HAP-1 (cell line): ENCODE measurements at regions not wholly inside any gene's neighbourhood (a gene's known extent, or its start where the extent isn't known, plus 50 kb on each side); places are given as distances from the start of the nearest gene placed in this dataset.

Source experiments
- DNase-seq, 2 experiments: peaks; one replicate each; pipeline ENCODE4 v3.0.0-alpha.2; 2016 to 2020; ENCODE audit warnings: low spot score in 2 of 2
- H3K27me3 ChIP-seq: fragments of 250-450 bp; sonication (Bioruptor Pico); 2 replicates; pipeline ENCODE4 v1.5.1; 2020; ENCODE audit warnings: low read depth, mild to moderate bottlenecking, moderate library complexity
- H3K36me3 ChIP-seq: fragments of 250-450 bp; sonication (Bioruptor Pico); replicated peaks from 2 replicates; pipeline ENCODE4 v1.5.1; 2020; ENCODE audit warnings: mild to moderate bottlenecking
- H3K4me1 ChIP-seq: fragments of 250-450 bp; sonication (Bioruptor Pico); 2 replicates; pipeline ENCODE4 v1.5.1; 2020; ENCODE audit warnings: mild to moderate bottlenecking
- H3K4me3 ChIP-seq: fragments of 250-450 bp; sonication (Bioruptor Pico); 2 replicates; pipeline ENCODE4 v1.5.1; 2020; ENCODE audit warnings: mild to moderate bottlenecking, moderate library complexity
- H3K9me3 ChIP-seq: fragments of 250-450 bp; sonication (Bioruptor Pico); 2 replicates; pipeline ENCODE4 v1.5.1; 2020; ENCODE audit warnings: mild to moderate bottlenecking, moderate library complexity
- in situ Hi-C: fragments of 300-500 bp; cut with MboI; formaldehyde crosslinking; loops from 3 replicates; pipeline ENCODE4 v1.14.3; 2020; ENCODE audit warnings: low sequenced_read_pairs, inconsistent platforms, mixed read lengths

DNA sequence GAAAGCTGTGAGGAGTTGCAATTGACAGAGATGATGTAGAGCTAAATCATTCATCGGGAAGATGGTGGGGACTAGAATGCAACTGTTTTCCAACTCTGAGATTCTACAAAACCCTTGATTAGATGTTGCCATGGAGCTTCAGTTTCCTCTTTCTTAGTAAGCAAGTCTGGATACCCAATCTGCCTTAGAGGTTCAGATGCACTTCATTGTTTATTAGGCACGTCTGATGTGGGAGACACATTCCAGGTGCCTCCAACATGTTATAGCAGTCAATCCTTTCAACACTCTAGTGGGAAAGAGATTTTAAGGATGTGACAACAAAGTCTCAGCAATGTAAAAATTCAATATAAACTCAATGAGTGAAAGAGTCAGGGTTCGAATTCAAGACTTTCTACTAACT, 291.3 kb upstream of the PHYHIPL start:
- no peaks in the 10 kb centered on the region for H3K9me3 ChIP-seq
- H3K4me1 ChIP-seq: no peaks in the 10 kb centered on the region
- no peak overlapping the region for H3K4me3 ChIP-seq
- no peak for DNase-seq
- in situ Hi-C loops: no loop called here
- H3K27me3 ChIP-seq: no peaks in the 10 kb centered on the region
- H3K36me3 ChIP-seq: no peaks in the 10 kb centered on the region

DNA sequence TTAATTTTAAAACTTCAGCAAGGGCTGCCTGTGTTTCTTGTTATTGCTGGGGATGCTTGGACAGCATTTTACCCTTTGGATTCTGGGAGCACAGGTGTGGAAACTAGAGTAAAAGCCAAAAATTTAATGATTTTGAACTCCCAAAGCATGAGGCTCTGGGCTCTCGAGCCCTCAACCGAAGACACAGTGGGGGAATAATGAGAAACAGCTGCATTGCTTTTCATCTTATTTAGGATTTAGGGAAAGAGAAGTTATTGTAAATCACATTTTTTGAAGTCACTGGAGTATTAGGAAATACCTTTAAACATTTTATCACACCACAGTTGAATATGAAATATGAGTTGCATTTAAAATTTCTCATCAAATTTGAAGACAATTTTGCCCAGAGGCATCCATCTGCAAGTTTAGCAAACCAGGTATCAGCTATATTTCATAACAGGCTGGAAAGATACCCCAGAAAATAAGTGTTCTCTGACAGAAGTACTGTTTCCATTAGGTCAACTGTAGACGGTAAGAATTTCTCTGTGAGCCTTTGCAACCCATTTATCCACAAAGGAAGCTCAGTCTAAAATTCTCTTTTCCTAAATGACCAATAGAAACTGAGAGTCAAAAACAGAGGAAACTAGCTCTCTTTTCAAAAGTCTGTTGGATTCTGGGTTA, 290.6 kb upstream of the PHYHIPL start:
- no peak for DNase-seq
- no peaks in the 10 kb centered on the region for H3K9me3 ChIP-seq
- H3K4me3 ChIP-seq: no peak overlapping the region
- in situ Hi-C loops: no loop called here
- H3K4me1 ChIP-seq: no peaks in the 10 kb centered on the region
- H3K27me3 ChIP-seq: no peaks in the 10 kb centered on the region
- no peaks in the 10 kb centered on the region for H3K36me3 ChIP-seq

GRCh38 chr10:58886406-58886805, 290.0 kb upstream of the PHYHIPL start:
- in situ Hi-C loops: no loop called here
- no peak overlapping the region for H3K4me3 ChIP-seq
- H3K9me3 ChIP-seq: no peaks in the 10 kb centered on the region
- H3K27me3 ChIP-seq: no peaks in the 10 kb centered on the region
- no peaks in the 10 kb centered on the region for H3K4me1 ChIP-seq
- DNase-seq: no peak
- H3K36me3 ChIP-seq: no peaks in the 10 kb centered on the region

- Histone ChIP-seq H3K36me3 (no peaks in the 10 kb centered on the region), H3K9me3 (no peaks in the 10 kb centered on the region), H3K27me3 (no peaks in the 10 kb centered on the region), H3K4me1 (peaks cover 9% of the 10 kb centered on the region), H3K4me3 (no peak overlapping the region)
- in situ Hi-C loops: no loop called here
- no peak for DNase-seq
Measured at GRCh38 chr10:58887474-58887873, 289.0 kb upstream of the PHYHIPL start.

- Histone ChIP-seq H3K27me3 (no peaks in the 10 kb centered on the region), H3K36me3 (no peaks in the 10 kb centered on the region), H3K9me3 (no peaks in the 10 kb centered on the region), H3K4me1 (peaks cover 9% of the 10 kb centered on the region), H3K4me3 (no peak overlapping the region)
- in situ Hi-C loops: no loop called here
- DNase-seq: no peak
Measured at GRCh38 chr10:58888957-58889356, 287.5 kb upstream of the PHYHIPL start.

GRCh38 chr10:58892031-58892531, 284.4 kb upstream of the PHYHIPL start:
- no peaks in the 10 kb centered on the region for H3K27me3 ChIP-seq

DNA sequence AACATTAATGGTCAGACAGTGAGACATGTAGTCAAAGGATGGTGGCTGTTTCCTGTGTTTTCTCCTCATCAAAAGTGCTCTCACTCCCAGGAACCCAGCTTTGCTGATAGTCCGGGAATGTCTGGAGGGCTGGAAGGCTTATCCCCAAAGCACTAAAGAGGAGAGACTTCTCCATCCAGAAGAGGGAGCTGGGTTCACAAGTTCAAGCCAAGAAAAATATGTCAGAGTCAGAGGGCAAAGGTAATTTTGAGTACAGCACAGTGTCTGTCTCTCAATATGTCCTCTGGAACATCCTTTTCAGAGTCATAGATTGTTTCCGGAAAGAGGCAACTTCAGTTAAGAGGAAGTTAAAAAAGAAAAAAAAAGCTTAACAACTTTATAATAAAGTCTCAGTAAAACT, 281.5 kb upstream of the PHYHIPL start:
- H3K9me3 ChIP-seq: no peaks in the 10 kb centered on the region
- in situ Hi-C loops: no loop called here
- no peak overlapping the region for H3K4me3 ChIP-seq
- no peak for DNase-seq
- no peaks in the 10 kb centered on the region for H3K27me3 ChIP-seq
- H3K4me1 ChIP-seq: peaks cover 12% of the 10 kb centered on the region
- H3K36me3 ChIP-seq: no peaks in the 10 kb centered on the region

More at GRCh38 chr10:58892031-58892531, 284.4 kb upstream of the PHYHIPL start:
- DNase-seq: peak; percentile 57 to 72
- Histone ChIP-seq H3K36me3 (no peaks in the 10 kb centered on the region), H3K9me3 (no peaks in the 10 kb centered on the region), H3K4me1 (peaks cover 12% of the 10 kb centered on the region), H3K4me3 (no peak overlapping the region)
- in situ Hi-C loops: no loop called here

GRCh38 chr10:58896229-58896628, 280.2 kb upstream of the PHYHIPL start:
- H3K9me3 ChIP-seq: no peaks in the 10 kb centered on the region
- H3K4me3 ChIP-seq: no peak overlapping the region
- H3K27me3 ChIP-seq: no peaks in the 10 kb centered on the region
- no peak for DNase-seq
- peaks cover 12% of the 10 kb centered on the region for H3K4me1 ChIP-seq
- in situ Hi-C loops: no loop called here
- H3K36me3 ChIP-seq: no peaks in the 10 kb centered on the region

DNA sequence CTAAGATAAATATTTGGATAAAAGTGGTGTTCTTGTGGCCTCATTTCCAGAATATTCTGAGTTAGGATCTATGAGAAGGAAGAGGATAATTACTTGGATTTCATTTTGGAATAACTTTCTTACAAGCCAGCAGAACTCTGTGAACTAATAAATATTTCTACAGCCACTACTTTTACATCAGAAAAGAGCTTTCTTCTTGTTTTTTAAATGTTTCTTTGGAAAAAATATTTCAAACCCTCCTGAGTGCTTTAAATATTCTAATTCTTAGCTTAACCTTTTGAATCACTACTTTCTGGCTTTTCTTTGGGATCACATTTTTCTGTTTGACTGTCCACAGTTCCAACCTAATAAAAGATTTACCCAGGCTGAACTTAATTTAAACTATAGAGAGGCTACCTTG, 279.2 kb upstream of the PHYHIPL start:
- Histone ChIP-seq H3K27me3 (no peaks in the 10 kb centered on the region), H3K36me3 (no peaks in the 10 kb centered on the region), H3K4me3 (no peak overlapping the region), H3K4me1 (peaks cover 6% of the 10 kb centered on the region; the same call in 1 of the 2 replicates), H3K9me3 (no peaks in the 10 kb centered on the region)
- in situ Hi-C loops: no loop called here
- DNase-seq: no peak

DNA sequence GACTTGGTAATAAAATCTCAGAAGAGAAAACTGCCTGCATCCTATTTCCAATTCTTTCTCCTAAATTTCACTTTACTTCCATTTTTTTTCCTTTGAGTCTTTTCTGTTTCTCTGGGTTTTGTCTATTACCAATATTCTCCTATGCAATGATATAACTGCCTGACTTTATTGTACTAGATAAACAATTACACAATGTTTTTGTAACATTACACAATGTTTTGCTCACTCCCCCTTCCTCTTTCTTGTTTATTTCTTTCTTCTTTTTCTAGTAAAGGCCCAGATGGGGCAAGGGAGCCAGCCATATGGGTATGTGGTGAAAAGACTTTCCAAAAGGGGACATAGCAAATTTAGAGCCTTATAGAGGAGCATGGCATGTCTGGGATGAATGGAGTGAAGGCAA, 278.7 kb upstream of the PHYHIPL start:
- Histone ChIP-seq H3K4me3 (no peak overlapping the region), H3K4me1 (0 out of 2 replicates have a peak, but pooled peaks cover 3% of the 10 kb centered on the region), H3K36me3 (no peaks in the 10 kb centered on the region), H3K9me3 (0 out of 2 replicates have a peak, but pooled peaks cover 2% of the 10 kb centered on the region), H3K27me3 (no peaks in the 10 kb centered on the region)
- in situ Hi-C loops: no loop called here
- DNase-seq: no peak

DNA sequence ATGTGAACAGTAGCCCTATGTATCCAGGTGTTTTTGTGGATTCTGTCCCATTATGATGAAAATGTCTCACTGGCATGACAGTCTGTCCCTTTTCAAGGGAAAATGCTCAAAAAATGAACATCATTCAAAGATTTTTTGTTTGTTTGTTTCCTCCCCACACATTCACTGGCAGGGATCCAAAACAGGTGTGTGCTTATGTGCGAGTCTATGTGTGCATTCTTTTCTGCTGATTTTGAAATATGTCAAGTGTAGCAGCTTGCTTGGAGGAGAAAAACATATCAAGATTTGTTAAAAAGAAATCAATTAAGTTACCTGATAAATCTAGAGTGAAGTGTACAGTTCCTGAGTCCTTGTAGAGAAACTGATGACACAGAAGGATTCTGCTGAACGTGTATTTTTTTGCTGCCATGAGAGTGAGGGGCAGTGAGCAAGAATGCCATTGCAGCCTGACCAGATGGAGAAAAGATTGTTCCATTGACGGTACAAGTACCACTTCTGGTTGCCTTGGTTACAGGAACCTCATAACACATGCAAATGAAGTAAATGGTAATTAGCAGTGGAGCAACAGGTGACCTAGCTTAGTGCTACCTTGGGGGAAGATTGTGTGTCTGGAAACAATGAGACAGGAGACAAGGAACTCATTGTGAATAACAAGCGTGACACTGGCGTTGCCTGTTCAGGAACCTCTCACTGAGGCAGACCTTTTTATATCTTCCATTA, 277.4 kb upstream of the PHYHIPL start:
- Histone ChIP-seq H3K27me3 (no peaks in the 10 kb centered on the region), H3K36me3 (no peaks in the 10 kb centered on the region), H3K9me3 (0 out of 2 replicates have a peak, but pooled peaks cover 2% of the 10 kb centered on the region), H3K4me1 (0 out of 2 replicates have a peak, but pooled peaks cover 3% of the 10 kb centered on the region), H3K4me3 (no peak overlapping the region)
- no peak for DNase-seq
- in situ Hi-C loops: no loop called here

DNA sequence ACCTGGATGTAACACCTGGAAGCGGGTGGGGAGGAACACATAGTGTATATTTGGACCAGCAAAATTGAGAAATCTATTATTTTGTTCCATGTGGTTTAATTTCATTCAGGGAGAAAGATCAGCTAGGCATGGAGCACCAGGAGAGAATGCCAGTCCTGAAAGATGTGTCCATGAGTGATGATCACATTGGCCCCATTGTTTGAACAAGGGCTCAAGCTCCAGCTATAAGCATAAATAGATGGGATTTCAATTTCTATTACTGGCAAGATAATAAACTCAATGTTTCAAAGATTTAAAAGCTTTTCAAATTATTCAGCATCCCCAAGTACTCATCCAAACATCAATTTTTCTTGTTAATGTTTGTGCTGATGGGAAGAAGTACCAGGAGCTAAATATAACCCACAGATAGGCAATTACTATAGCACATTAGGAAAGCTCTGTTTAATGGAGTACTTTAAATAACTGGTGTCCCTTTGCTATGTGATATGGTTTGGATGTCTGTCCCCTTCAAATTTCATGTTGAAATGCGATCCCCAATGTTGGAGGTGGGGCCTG, 275.3 kb upstream of the PHYHIPL start:
- H3K36me3 ChIP-seq: no peaks in the 10 kb centered on the region
- no peaks in the 10 kb centered on the region for H3K27me3 ChIP-seq
- 0 out of 2 replicates have a peak, but pooled peaks cover 3% of the 10 kb centered on the region for H3K4me1 ChIP-seq
- no peak overlapping the region for H3K4me3 ChIP-seq
- in situ Hi-C loops: no loop called here
- DNase-seq: no peak
- H3K9me3 ChIP-seq: 0 out of 2 replicates have a peak, but pooled peaks cover 2% of the 10 kb centered on the region

- DNase-seq: no peak
Measured at GRCh38 chr10:58903071-58903470, 273.4 kb upstream of the PHYHIPL start.

DNA sequence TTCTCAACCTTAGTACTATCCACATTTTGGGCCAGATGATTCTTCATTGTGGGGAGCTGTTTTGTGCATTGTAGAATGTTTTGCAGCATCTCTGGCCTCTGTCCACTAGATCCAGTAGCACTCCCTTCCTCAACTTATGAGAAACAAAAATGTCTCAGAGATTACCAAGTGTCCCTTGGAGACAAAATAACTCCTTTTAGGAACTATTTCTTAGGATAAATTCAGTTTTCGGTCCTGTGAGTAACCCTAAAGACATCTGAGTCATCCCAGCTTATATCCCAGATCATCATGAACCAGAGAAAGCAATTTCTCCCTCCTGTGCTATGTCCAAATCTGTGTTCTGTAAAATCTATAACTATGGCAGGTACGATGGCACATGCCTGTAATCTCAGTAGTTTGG, 266.6 kb upstream of the PHYHIPL start:
- no peaks in the 10 kb centered on the region for H3K9me3 ChIP-seq
- no peak for DNase-seq
- in situ Hi-C loops: no loop called here

More at GRCh38 chr10:58903071-58903470, 273.4 kb upstream of the PHYHIPL start:
- no peaks in the 10 kb centered on the region for H3K4me1 ChIP-seq
- no peaks in the 10 kb centered on the region for H3K36me3 ChIP-seq
- no peaks in the 10 kb centered on the region for H3K27me3 ChIP-seq
- in situ Hi-C loops: no loop called here
- H3K9me3 ChIP-seq: 0 out of 2 replicates have a peak, but pooled peaks cover 2% of the 10 kb centered on the region
- no peak overlapping the region for H3K4me3 ChIP-seq

More for the DNA sequence above, 266.6 kb upstream of the PHYHIPL start:
- no peaks in the 10 kb centered on the region for H3K27me3 ChIP-seq
- no peaks in the 10 kb centered on the region for H3K36me3 ChIP-seq
- no peak overlapping the region for H3K4me3 ChIP-seq
- no peaks in the 10 kb centered on the region for H3K4me1 ChIP-seq
